Sigmoid colon (tissue), 4 donors: ENCODE measurements at regions not wholly inside any gene's neighbourhood (a gene's known extent, or its start where the extent isn't known, plus 50 kb on each side); places are given as distances from the start of the nearest gene placed in this dataset.

Experiments used
- CTCF ChIP-seq, 4 experiments: fragments of 450-650 bp in 3 of 4; fragments of 200-600 bp in 1 of 4; IDR thresholded peaks; one replicate each; pipeline ENCODE4 v1.5.1; 2016 to 2019; ENCODE audit warnings: antibody characterized with exemption in 4 of 4, mild to moderate bottlenecking in 3 of 4, moderate library complexity in 2 of 4
- EP300 ChIP-seq, 4 donors: sonication (generic); formaldehyde crosslinking; IDR thresholded peaks; one replicate each; pipeline ENCODE4 v1.6.1; 2017; ENCODE audit warnings: antibody characterized with exemption in 4 of 4
- POLR2A ChIP-seq, 2 donors: fragments of 450-650 bp; IDR thresholded peaks; one replicate each; pipeline ENCODE4 v1.6.1; 2016; ENCODE audit warnings: antibody characterized with exemption in 2 of 2, mild to moderate bottlenecking in 2 of 2, moderate library complexity in 2 of 2

DNA sequence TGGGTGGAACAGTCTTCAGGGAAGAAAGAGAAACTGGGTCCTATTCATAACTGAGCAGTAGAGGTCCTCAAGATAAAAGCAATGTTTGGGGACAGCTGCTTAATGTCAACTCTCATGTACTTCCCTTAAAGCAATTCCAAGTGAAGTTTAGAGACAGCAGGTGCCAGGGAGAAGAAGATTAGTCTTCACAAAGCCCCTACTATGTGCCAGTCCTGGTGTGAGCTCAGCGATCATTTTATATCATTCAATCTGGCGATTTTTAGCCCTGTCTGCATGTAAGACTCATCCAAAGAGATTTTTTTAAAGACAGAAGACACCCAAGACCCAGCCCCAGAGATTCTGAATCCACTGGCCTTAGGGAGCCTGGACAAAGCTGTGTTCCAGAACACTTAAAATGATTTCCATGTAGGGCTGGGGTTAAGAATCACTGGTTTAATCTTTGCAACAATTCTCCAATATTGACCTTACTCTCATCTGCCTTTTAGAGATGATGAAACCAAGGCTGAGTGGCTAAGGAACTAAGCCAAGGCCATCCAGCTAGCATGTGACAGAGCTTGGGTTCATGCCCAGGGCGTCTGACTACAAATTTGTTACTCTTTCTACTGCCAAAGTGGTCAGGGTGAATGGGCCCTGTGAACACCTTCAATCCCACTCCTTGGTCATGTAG lies 404.5 kb upstream of the TBX3 start:
- TF ChIP-seq CTCF (IDR thresholded peaks at IDR 0.05) (no peak), POLR2A (IDR thresholded peaks at IDR 0.05) (no peak), EP300 (IDR thresholded peaks at IDR 0.05) (no peak)
